ENCODE measurements at regions not wholly inside any gene's neighbourhood (a gene's known extent, or its start where the extent isn't known, plus 50 kb on each side); places are given as distances from the start of the nearest gene placed in this dataset.

GRCh38 chr9:12195456-12195855 lies 497.7 kb upstream of the TYRP1 start:
- TF ChIP-seq CTCF (IDR thresholded peaks at IDR 0.05; ENCODE audit: low read depth, low read length, missing control alignments), result no peak
- DNase-seq, result no peak
- H3K27ac ChIP-seq, result no peak overlapping the region
- in situ Hi-C loops (cut with HindIII; ENCODE audit: low pct_ligation_motif_present, low sequenced_read_pairs), result no loop called here
- H3K4me3 ChIP-seq (ENCODE audit: low read depth, low read length), result no peak overlapping the region
- H3K36me3 ChIP-seq (replicated peaks), result no peaks in the 10 kb centered on the region
- H3K27me3 ChIP-seq (replicated peaks), result no peaks in the 10 kb centered on the region

GRCh38 chr9:12204512-12204911 lies 488.7 kb upstream of the TYRP1 start:
- Histone ChIP-seq H3K27me3 (replicated peaks) (no peaks in the 10 kb centered on the region), H3K4me3 (ENCODE audit: low read depth, low read length) (no peak overlapping the region), H3K27ac (no peak overlapping the region), H3K36me3 (replicated peaks) (no peaks in the 10 kb centered on the region)
- TF ChIP-seq CTCF (IDR thresholded peaks at IDR 0.05; ENCODE audit: low read depth, low read length, missing control alignments), result no peak
- DNase-seq, result no peak
- in situ Hi-C loops (cut with HindIII; ENCODE audit: low pct_ligation_motif_present, low sequenced_read_pairs), result no loop called here

- no peak for DNase-seq
- no peaks in the 10 kb centered on the region for H3K27me3 ChIP-seq (replicated peaks)
- H3K27ac ChIP-seq, result no peak overlapping the region
- H3K4me3 ChIP-seq (ENCODE audit: low read depth, low read length), result no peak overlapping the region
- in situ Hi-C loops (cut with HindIII; ENCODE audit: low pct_ligation_motif_present, low sequenced_read_pairs), result no loop called here
- no peak for TF ChIP-seq CTCF (IDR thresholded peaks at IDR 0.05; ENCODE audit: low read depth, low read length, missing control alignments)
- no peaks in the 10 kb centered on the region for H3K36me3 ChIP-seq (replicated peaks)
Observed at GRCh38 chr9:12212860-12213259, 480.3 kb upstream of the TYRP1 start.

- H3K27ac ChIP-seq, result no peak overlapping the region
- no peak for DNase-seq
- no peak for TF ChIP-seq CTCF (IDR thresholded peaks at IDR 0.05; ENCODE audit: low read depth, low read length, missing control alignments)
- in situ Hi-C loops (cut with HindIII; ENCODE audit: low pct_ligation_motif_present, low sequenced_read_pairs), result no loop called here
- no peak overlapping the region for H3K4me3 ChIP-seq (ENCODE audit: low read depth, low read length)
- H3K36me3 ChIP-seq (replicated peaks), result no peaks in the 10 kb centered on the region
- no peaks in the 10 kb centered on the region for H3K27me3 ChIP-seq (replicated peaks)
Observed at GRCh38 chr9:12221470-12221869, 471.7 kb upstream of the TYRP1 start.

GRCh38 chr9:12224449-12224848 lies 468.7 kb upstream of the TYRP1 start:
- H3K4me3 ChIP-seq (ENCODE audit: low read depth, low read length), result no peak overlapping the region
- H3K27ac ChIP-seq, result no peak overlapping the region
- H3K36me3 ChIP-seq (replicated peaks), result no peaks in the 10 kb centered on the region
- TF ChIP-seq CTCF (IDR thresholded peaks at IDR 0.05; ENCODE audit: low read depth, low read length, missing control alignments), result no peak
- in situ Hi-C loops (cut with HindIII; ENCODE audit: low pct_ligation_motif_present, low sequenced_read_pairs), result no loop called here
- no peaks in the 10 kb centered on the region for H3K27me3 ChIP-seq (replicated peaks)
- no peak for DNase-seq

GRCh38 chr9:12230708-12231107 lies 462.5 kb upstream of the TYRP1 start:
- TF ChIP-seq CTCF (IDR thresholded peaks at IDR 0.05; ENCODE audit: low read depth, low read length, missing control alignments), result no peak
- DNase-seq, result no peak
- Histone ChIP-seq H3K27ac (no peak overlapping the region), H3K4me3 (ENCODE audit: low read depth, low read length) (no peak overlapping the region), H3K36me3 (replicated peaks) (no peaks in the 10 kb centered on the region), H3K27me3 (replicated peaks) (no peaks in the 10 kb centered on the region)
- in situ Hi-C loops (cut with HindIII; ENCODE audit: low pct_ligation_motif_present, low sequenced_read_pairs), result no loop called here
